HG03060 (cell line): ENCODE measurements at regions not wholly inside any gene's neighbourhood (a gene's known extent, or its start where the extent isn't known, plus 50 kb on each side); places are given as distances from the start of the nearest gene placed in this dataset.

Source experiments
- ATAC-seq: cut with Tn5 transposase; IDR thresholded peaks from one replicate; pipeline ENCODE4 v1.9.1; 2021; ENCODE audit warnings: low read depth, moderate number of reproducible peaks; ENCODE audit not compliant: unreplicated experiment

DNA sequence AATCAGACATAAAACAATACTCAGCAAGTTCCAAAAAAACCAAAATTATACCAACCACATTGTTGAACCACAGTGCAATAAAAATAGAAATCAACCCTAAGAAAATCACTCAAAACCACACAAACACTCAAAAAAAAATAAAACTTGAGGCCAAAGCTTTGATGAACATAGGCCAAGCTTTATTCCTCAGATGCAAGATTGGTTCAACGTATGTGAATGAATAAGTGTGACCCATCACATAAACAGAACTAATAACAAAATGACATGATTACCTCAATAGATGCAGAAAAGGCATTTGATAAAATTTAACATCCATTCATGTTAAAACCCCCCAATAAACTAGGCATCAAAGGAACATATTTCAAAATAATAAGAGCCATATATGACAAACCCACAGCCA lies 506.1 kb upstream of the FZD8 start:
- ATAC-seq = no peak

DNA sequence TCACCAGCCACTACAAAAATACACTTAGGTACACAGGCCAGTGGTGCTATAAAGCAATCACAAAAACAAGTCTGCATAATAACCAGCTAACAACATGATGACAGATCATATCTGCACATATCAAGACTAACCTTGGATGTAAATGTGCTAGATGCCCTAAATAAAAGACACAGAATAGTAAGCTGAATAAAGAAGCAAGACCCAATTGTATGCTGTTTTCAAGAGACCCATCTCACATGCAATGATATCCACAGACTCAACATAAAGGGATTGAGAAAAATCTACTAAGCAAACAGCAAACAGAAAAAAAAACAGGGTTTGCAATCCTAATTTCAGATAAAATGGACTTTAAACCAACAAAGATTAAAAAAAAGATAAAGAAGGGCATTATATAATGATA lies 505.4 kb upstream of the FZD8 start:
- no peak for ATAC-seq

DNA sequence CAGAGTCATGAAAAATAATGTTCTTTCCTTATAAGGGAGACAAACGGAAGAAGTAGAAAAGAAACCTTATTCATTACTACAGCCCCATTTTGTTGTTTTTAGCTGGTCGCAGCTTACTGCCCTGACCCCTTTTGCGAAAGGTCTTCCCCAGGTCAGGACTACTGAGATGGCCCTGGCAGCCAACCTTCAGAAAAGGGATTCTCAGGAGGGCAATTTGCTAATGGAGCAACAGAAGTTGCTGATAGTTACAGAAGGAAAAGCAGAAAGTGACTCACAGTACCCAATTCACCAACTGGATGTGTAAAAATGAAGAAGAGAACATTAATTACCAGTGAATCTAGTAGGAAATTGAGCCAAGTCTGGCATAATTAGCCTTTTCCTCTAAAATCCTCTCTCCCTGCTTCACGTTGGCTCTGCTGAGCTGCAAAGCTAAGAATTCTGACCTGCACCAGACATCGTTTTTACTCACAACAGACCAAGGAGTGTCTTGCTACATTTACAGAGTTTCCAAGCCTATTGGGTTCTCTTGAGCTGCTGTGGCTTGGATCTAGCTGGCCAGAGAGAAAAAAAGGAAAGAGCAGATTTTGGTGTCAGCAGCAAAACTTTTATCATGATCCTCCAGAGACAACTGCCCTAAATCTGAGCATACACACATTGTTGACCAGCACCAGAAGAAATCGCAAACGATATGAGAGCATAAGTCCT lies 499.9 kb upstream of the FZD8 start:
- no peak for ATAC-seq

DNA sequence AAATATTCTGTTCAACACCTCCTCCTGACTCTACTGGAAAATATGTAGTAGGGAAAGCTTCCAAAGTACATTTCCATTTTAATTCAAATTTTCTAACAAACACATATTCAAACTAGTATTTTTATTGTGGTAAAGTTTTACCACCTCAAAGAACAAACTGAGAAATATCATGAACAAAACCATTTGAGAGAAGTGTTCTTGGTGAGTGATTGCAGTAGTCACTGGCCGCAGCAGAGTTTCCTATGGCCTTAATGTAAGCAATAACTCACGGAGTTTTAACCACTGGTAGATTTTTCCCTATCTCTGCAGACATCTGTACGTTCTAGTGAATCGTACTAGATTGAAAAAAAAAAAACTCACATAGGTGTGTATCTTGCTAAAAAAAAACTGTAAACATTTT lies 487.0 kb upstream of the FZD8 start:
- no peak for ATAC-seq

DNA sequence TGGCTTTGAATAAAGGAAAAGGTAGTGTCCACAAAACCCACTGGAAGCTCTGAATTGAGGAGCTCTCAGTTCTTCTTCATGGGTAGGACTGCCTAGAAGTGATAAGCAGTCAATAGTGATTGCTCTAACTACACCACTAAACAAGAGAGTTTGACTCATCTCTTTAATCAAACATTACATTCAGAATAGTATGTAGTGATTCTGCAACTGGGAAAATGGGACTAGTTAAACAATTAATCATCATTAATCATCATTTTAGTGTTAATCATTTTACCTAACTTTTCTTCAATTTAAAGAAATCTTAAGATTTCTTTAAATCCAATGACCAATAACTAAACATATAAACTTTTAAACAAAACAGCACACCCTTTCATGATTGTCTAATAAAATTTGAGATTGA lies 484.0 kb upstream of the FZD8 start:
- no peak for ATAC-seq

DNA sequence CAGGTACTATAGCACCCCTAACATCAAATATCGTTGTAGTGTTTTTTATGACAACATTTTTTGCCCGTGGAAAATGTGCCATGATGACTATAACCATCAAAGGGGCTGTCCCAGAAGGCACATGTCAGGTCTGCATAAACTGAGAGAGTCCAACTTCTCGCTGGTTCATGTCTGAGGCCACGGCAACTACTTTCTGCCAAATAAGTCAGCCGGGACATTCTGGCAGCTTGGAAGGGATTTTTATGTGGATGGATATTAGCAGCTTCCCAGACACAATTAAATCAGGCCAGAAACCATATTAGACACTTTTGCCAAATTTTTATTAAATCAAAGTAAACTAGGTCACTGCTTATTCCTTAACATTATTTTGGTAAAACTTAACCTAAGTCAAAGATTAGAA lies 477.4 kb upstream of the FZD8 start:
- ATAC-seq = no peak

DNA sequence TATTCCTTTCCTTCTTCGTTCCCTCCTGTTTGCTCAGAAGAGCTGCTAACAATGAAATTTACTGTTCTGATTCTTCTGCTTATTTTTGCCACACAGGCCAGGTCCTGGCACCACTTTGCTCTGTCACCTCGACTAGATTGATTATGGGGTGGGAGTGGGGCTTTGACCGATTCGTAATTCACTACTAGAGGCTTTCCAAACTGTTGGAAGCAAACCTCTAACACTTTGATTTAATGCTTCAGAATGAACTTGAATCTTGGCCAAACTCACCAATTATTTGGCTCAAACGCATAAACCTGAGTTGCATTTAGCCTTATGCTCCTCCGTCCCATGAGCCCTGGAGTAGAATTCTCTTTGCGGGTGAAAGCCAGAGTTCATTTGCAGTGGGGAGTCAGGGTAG lies 476.2 kb upstream of the FZD8 start:
- no peak for ATAC-seq

DNA sequence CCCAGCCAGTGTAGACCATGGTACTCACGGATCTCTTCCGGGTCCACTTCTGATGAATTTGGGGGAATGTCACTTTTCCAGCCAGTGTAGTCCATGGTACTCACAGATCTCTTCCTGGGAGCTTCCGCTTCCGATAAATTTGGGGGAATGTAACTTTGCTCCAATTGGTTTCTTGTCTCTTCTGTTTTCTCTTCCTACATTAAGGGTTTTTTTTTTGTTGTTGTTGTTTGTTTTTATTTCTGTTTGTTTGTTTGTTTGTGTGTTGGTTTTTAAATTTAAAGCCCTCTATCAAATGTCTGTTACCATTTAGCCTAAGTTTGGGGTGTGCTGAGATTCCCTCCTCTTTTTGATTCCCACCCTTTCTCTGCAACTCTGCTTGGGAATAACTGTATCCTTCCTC lies 475.8 kb upstream of the FZD8 start:
- ATAC-seq = no peak

DNA sequence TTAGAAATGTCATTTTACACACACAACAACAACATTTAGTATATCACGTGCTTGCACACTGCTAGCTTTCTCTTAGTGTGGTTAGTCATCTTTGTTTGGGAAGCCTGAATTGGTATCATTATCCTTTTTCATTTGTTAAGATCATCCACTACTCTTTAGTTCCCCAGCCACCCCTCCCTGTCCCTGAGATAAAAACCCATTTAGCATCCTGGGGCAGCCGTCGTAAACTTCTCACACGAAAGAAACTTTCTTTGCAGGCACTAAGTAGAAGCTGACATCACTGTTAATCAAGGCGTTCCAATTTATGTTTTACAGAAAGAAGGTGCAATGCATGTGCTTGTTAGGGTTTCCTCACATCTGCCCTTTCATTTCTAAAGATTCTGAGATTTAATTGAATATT lies 475.1 kb upstream of the FZD8 start:
- ATAC-seq = no peak

DNA sequence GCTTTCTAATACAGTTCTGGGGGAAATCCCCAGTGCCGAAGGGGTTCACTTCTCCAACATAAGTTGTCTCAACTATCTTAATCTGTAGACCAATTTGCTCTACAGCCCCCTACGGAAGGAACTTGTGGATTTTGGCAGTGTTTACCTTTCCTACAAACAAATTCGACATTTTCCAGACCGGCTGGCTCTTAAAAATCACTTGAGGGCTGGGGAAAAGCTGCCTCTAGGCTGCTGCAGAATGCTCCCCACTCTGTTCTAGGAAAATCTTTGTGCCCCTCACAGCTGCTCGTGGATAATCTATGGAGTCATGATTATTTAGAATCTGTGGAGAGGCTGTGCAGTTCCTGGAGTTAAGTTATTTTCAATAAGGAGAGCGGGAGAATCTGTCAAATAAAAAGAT lies 474.6 kb upstream of the FZD8 start:
- ATAC-seq = no peak

DNA sequence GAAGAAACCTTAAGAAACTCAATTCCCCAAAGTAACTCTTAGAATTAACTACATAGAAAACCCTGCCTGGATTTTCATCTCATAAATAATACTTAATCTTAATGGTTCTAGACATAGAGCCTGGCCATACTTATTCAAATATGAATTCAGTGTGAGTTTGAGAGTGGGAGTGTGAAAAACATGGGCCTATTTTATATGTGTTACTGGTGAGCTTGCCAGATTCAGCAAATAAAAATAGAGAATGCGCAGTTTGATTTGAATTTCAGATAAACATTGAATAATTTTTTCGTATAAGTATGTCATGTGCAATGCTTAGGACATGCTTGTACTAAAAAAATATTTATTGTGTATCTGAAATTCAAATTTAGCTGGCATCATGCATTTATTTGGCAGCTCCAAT lies 473.9 kb upstream of the FZD8 start:
- no peak for ATAC-seq

DNA sequence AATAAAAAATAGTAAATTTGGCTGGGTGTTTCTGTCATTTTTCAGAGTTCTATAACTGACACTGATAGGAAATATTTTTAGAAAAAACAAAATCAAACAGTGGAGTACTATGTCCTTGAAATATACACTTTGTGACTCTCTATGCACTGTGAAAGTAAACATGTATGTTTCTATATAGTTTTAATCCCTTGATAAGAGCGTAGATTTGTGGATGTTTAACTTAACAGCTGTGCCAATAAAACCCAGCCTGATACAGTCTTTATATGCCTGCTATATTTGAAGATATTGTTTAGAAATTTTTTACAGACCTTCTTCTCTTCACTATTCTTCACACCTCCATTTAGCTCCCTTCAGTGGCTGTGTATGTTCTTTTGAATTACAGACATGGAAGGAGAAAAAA lies 473.3 kb upstream of the FZD8 start:
- no peak for ATAC-seq

DNA sequence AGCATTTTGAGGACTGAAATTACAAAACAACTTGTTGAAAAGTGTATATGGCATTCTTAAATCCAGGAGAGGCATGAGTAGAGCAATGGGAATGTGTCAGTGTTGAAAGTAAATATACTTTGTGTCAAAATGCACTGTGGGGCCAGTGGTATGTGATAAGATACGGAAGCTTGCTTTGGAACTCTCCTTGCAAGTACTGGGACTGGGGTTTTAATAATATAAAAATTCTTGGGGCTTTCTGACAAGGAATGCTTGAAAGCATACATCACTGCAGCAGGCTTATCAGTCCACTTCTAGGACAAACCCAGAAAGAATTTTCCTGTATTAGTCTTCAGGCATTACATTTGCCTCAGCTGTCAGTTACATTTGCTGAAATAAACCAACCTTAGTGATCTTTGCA lies 472.8 kb upstream of the FZD8 start:
- ATAC-seq = no peak

DNA sequence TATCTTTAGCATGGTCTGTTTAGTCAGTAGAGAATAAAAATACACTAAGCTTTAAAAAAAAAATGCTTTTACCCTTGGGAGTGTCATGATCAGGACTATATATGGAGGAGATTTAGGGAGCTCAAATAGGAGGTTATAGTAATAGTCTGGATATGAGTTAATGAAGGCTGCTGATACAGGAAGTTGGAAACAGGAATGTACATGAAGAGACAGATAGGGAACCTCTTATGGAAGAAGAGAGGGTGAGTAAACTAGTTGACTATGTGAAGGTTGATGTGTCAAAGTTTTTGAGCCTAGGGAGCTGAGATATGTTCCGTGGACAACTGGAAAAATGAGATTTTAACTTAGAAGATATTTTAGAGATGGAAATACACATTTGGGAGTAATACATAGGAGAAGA lies 472.0 kb upstream of the FZD8 start:
- ATAC-seq = no peak

DNA sequence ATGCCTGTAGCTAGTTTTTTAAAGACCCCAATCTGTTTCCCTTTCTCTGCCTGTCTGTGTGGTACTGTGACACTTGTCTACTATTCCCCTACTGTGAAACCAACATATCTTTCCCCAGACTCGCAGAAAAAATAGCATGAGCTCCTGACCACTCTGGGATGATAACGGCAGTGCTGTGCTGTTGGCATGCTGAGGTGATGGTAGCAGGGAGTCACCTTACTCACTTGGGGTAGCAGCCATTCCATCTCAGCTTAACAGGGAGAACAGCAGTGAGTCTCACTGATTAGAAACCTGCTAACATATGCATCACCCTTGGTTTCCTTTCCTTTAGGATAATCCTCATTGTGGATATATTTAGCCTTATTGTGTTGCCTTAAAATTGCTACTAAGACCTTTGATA lies 469.6 kb upstream of the FZD8 start:
- ATAC-seq = no peak

DNA sequence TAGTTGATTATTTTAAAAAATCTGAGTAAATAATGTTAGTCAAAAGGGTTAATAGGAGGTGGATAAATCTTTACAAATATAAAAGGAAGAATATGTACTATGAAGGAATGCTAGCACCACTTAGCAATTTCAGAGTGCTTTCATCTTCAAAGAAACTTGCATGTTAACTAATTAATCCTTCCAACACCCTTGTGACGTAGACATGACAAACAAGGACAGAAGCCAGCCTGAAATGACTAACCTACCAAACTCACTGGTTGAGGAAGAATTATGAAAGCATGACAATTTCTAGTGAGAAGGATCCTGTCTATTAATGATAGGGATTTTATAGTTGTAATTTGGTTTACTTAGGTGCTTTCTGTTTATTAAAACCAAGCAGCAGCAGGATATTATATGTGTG lies 468.0 kb upstream of the FZD8 start:
- ATAC-seq = no peak

DNA sequence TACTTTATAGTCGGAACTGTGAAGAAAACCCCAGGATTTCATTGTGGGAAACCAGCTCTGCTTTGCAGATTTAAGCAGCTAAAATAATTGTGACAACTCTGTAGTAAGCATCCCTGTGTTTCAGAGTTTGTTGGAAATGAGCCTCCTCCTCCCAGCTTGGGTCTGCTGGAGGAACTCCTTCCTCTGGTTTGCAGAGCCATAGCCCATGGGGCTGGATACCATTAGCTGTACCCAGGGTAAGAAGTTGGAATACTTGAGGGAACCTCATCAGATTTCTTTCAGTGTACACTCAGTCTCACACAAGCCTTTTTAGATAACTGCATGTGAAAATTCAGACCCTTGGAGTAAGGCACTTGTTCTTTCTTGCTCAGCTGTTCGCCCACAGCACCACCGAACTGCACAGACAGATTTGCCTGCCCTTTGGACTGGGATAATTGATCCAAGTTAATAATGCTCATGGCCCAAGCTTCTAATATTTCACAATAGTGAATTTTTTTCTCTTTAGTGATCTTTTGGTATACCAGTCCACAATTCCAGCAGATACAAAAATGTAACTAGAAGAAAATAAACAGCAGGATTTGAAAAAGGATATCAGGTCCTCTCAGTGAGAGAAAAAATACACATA lies 467.4 kb upstream of the FZD8 start:
- ATAC-seq = no peak

DNA sequence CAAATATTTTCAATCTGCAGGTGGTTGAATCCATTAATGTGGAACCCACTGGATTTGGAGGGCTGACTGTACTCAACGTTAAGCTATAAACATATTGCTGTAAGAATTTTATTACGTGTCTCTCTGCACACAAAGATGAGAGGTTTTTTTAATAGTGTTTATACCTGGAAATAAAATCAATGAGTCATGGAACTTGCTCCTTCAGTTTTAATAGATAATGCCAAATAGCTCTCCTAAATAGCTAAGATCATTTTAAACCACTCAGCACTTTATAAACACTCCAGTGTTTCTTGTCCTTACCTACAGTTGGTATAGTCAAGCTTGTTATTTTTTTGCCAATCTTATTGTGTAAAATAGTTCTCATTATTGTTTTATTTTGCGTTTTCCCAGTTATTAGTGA lies 455.6 kb upstream of the FZD8 start:
- ATAC-seq = no peak

DNA sequence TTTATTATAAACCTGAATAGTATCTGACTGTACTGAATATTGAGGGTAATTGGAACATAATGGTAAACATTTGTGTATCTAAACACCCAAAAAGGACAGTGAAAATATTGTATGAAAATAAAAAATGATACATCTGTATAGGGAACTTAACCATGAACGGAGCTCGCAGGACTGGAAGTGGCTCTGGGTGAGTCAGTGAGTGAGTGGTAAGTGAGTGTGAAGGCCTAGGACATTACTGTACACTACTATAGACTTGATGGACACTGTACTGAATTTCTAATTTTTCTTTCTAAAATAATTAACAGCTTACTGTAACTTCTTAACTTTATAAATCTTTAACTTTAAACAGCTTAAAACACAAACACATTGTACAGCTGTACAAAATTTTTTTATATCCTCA lies 454.5 kb upstream of the FZD8 start:
- no peak for ATAC-seq

DNA sequence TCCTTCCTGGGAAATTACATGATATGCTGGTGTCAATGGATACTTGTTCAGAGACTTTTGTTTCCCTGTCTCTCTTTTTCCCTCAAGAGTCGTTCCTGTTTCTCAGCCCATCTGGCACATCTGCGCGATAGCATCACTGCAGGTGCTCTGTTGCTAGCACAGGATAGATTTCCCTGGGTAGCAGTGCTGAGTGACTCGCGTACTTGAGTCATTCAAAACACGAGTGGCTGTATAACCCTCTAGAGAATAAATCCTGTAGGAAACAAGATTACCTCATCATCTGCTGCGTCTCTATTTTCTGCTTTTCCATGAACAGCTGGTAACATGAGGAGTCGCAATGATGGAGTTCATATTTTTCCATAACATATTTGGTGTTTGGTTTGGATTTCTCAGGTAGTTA lies 452.0 kb upstream of the FZD8 start:
- ATAC-seq = no peak

DNA sequence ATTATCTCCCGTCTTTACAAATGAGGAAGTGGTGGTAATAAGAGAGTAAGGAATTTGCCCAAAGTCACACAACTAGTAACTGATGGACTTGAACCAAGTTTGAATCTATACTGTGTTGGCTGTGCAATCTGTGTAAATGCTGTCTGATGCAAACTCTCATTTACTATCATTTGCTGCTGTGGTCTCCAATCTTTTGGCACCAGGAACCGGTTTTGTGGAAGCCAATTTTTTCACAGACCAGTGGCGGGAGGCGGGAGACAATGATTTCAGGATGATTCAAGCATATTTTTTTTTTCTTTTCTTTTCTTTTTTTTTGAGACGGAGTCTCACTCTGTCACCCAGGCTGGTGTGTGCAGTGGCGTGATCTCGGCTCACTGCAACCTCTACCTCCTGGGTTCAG lies 450.0 kb upstream of the FZD8 start:
- ATAC-seq = no peak

DNA sequence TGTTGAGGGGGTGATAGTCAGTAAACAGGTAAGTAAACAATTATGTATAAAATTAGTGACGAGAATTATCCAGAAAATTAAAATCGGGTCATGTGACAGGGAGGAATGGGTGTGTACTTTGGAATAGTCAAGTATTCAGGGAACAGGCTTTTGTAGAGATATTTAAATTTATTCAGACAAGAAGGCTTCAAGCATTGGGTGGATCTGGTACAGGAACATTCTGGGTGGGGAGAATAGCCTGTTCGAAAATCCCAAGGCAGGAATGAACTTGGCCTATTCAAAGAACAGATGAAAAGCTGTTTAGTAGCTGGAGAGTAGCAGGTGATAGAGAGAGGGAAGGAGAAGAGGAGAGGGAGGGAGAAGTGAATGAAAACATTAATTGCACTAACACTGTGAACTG lies 448.9 kb upstream of the FZD8 start:
- no peak for ATAC-seq
